NCI-H128 (cell line): ENCODE measurements at regions not wholly inside any gene's neighbourhood (a gene's known extent, or its start where the extent isn't known, plus 50 kb on each side); places are given as distances from the start of the nearest gene placed in this dataset.

Experiments used
- DNase-seq: peaks from one replicate; lab custom pipeline; 2025; ENCODE audit not compliant: unreplicated experiment; lab: John Stamatoyannopoulos, UW

DNA sequence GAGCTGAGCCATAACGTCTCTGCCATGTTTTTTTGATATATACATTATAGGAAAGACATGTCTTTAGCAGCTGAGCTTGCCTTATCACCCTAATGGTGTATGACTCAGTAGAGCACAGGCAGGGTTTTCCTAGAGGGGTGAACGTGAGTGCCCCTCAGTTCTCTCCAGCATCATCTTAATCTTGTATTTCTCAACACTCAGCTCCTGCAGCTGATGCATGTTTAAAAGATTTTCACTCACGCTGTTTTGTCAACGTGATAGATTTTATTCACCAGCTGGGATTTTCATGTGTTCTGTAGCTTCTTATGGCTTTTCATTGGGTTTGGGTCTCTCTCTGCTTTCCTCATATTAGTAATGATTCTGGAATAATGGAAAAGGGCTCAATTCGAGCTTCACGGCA lies 186.0 kb upstream of the PMFBP1 start:
- DNase-seq, result no peak

GRCh38 chr16:72355561-72355960 lies 183.6 kb upstream of the PMFBP1 start:
- DNase-seq, result no peak

- DNase-seq, result no peak
These were observed 177.8 kb upstream of the PMFBP1 start for GRCh38 chr16:72349719-72350118.

DNA sequence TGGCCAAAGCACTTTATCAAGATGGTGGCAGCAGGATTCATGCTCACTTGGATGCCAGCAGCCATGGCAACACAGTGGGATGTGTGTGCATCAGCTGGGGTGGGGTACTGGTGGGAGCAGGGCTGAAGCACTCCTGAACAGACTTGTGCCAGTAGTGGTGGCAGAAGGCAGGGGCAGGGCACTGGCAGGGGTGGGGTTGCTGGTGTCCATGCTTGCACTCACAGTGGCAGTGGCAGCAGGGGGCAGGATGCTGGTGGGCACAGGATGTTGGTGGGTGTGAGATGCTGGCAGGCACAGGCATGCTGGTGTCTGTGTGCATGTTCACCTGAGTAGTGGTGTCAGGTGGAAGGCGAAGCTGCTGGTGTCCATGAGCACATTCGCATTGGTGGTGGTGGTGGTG lies 161.0 kb upstream of the PMFBP1 start:
- no peak for DNase-seq

GRCh38 chr16:72324578-72324977 lies 152.6 kb upstream of the PMFBP1 start:
- DNase-seq, result no peak

- DNase-seq, result no peak
These were observed 145.5 kb upstream of the PMFBP1 start for GRCh38 chr16:72317446-72317845.

DNA sequence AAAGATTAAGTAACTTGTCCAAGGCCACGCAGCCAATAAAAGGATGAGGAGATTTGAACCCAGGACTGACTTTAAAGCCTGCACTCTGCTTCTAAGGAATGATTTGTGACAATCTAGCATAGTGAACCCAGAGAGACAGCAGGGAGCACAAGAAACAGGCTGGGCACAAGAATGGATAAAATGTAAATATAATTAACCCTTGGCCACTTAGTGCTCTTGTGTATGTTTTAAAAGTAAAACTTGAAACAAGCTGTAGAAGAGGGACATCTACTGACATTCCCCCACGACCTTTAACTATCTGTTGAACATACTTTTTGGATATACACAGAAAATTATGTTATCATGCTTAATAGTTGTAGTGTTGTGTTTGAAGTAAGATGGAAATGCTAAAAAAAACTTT lies 141.9 kb upstream of the PMFBP1 start:
- no peak for DNase-seq

DNA sequence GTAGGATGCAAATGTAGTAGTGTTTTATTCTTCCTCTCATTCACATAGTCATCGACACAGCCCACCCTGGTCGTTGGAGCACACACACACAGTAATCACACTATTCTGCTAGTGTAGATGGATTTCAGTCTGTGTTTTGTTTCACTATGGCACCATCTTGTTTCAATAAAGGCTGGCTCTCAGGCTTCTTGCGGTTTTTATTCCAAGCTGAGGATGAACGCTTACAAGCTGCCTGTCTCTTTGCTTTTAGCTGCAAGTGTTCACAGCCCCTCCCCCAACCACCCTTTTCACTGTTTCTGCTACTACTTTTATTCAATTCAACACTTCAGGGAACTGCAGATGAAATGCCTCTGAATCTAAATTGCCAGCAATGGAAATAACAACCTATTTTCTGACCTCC lies 140.9 kb upstream of the PMFBP1 start:
- DNase-seq, result no peak

GRCh38 chr16:72311426-72311825 lies 139.5 kb upstream of the PMFBP1 start:
- DNase-seq, result no peak

GRCh38 chr16:72309001-72309400 lies 137.0 kb upstream of the PMFBP1 start:
- DNase-seq, result no peak

- no peak for DNase-seq
These were observed 136.4 kb upstream of the PMFBP1 start for GRCh38 chr16:72308396-72308795.

- DNase-seq, result no peak
These were observed 130.4 kb upstream of the PMFBP1 start for GRCh38 chr16:72302332-72302731.

- no peak for DNase-seq
These were observed 129.7 kb upstream of the PMFBP1 start for GRCh38 chr16:72301523-72302236.

DNA sequence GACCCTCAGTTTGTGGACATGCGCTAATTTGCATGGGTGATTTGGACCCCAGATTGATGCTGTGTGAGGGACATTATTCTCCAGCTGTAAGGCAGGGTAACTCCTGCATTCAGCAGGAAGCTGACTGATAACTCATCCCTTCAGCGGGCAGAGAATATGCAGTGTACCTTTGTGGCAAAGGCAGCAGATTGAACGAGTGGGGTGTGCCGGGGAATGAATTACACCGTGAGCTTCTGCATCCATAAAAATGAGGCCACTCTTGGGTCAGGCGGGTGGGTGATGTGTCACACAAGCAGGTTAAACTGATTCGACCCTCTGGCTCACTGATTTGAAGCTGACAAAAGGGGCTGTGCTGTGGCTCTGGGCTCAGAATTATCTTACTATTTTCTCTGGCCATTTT lies 128.9 kb upstream of the PMFBP1 start:
- DNase-seq, result no peak

DNA sequence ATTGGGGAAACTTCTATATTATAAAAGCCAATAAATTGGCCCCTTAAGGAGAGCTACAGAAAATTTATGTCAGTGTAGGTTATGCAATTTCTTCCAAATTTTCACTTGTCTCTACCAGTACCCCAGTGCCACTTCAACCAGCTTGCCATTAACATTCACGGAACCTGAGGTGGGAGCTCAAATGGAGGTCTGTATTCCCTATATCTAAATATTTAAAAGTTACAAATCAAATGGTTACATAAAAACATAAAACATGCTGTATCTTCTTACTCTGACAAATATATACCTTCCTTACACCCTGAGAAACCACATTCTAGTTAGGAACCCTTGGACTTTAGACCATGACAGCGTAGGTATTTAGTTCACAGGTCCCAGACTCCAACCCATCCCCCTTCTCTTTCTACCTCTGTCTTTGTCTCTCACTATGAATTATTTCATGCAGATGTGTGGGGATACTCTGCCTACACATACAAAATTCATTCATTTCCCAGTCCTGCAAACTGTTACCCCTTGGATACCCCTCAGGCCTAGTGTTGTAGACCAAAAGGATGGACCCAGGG lies 127.8 kb upstream of the PMFBP1 start:
- DNase-seq, result no peak

DNA sequence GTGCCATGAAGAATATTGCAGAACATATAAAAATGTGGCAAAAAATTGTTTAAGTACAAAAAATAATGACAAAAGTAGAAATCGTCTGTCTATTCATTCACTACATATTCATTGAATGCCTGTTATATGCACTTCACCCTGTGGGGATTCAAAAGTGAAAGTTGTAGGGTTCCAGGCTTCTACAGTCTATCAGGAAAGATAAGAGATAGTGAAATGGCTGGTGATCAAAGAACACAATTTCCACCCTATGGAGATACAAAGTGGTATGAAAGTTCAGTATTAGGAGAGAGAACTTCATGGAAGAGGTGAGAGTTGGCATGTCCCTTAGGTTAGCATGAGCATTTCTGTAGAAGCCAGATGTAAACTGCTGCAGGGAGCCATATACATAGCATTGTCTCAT lies 127.0 kb upstream of the PMFBP1 start:
- DNase-seq, result no peak

DNA sequence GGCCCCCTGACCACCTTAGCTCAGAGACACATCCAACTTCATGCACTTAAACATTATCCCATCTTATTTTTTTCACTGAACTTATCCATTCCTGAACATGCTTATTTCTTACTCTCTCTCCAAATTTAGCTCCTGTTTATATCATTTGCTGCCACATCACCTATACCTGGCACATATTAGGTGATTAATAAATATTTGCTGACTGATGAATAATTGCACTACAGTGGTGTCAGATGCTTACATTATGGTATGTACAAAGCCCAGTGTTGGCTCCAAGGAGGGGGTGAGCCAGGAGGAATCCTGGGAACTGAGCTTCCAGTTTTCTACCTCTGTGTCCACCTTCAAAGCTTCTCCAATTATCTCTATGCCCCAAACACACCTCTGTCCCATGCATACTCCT lies 124.0 kb upstream of the PMFBP1 start:
- DNase-seq, result no peak

- no peak for DNase-seq
These were observed 119.6 kb upstream of the PMFBP1 start for GRCh38 chr16:72291531-72291981.

GRCh38 chr16:72291121-72291520 lies 119.2 kb upstream of the PMFBP1 start:
- DNase-seq, result no peak

DNA sequence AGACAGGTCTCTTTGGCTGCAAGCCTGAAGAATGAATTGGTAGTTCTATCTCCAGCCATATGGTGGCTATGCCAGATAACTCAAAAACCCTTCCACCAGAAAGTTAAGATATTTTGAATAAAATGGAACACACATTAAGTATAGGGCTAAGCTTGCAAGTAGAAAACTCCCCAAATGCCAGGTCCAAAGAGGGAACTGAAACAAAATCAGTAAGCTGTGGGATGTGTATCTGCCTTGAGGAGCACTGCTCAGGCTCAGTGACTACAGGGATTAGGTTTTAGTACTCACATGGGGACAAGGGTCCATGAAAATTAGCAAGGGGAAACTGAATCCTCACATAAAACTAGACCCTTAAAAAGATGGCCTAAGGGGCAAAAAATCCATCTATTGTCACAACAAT lies 115.7 kb upstream of the PMFBP1 start:
- DNase-seq, result no peak

DNA sequence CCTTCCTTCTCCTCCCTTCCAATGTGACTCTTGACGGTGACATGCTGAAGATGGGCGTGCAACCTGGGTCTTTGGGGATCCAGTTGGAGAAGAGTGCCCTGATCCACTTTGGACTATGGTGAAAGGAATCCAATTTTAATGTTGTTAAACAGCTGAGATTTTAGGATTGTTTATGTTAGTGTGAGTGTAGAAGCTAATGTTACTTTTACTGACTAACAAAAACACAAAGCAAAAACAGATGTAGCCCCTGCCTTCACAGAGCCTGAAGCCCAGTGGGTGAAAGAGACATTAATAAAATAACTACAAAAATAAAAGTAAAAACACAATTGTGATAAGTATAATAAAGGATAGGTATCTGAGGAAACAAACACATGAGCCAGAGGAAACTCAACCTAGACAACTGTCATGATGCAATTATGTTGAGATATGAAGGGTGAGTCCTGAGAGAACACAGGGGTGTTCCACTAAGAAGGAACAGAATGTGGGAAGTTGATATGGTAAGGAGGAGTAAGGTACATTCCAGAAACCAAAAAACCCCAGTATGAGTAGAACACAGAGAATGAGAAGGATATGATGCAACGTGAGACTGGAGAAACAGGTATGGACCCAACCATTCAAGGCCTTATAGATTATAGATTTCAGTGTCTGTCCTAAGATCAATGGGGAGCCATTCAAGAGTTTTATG lies 115.1 kb upstream of the PMFBP1 start:
- DNase-seq, result no peak

- DNase-seq, result no peak
These were observed 113.8 kb upstream of the PMFBP1 start for GRCh38 chr16:72285728-72286127.
